Activated B cell treated with CpG ODN at 0.5 μM for 24 hours (primary cell): ENCODE measurements at regions not wholly inside any gene's neighbourhood (a gene's known extent, or its start where the extent isn't known, plus 50 kb on each side); places are given as distances from the start of the nearest gene placed in this dataset.

Experiments
- ATAC-seq: fragments of 200-7000 bp; cut with Tn5 transposase; one replicate; pipeline ENCODE4 v1.10.0; 2021; ENCODE audit warnings: low read depth, mild to moderate bottlenecking, moderate library complexity
- CTCF ChIA-PET: fragments of 350-600 bp; sonication (Branson Sonifier 250); formaldehyde crosslinking; loops from one replicate; lab custom pipeline; 2021; ENCODE audit warnings: antibody characterized with exemption; lab: Charles Lee
- POLR2A ChIA-PET: fragments of 350-600 bp; sonication (Branson Sonifier 250); formaldehyde crosslinking; loops from one replicate; lab custom pipeline; 2021; ENCODE audit warnings: antibody characterized with exemption; lab: Charles Lee
- DNase-seq: peaks from one replicate; pipeline ENCODE4 v3.0.0; 2022
- H3K27ac Mint-ChIP-seq: one replicate; pipeline ENCODE4 v1.8.0; 2020; ENCODE audit warnings: mixed read lengths
- H3K27me3 Mint-ChIP-seq: one replicate; pipeline ENCODE4 v1.8.0; 2021; ENCODE audit warnings: mixed read lengths
- H3K36me3 Mint-ChIP-seq: one replicate; pipeline ENCODE4 v1.8.0; 2021; ENCODE audit warnings: low read depth, mixed read lengths
- H3K4me1 Mint-ChIP-seq: one replicate; pipeline ENCODE4 v1.8.0; 2021; ENCODE audit warnings: mixed read lengths
- H3K4me3 Mint-ChIP-seq: one replicate; pipeline ENCODE4 v1.8.0; 2020; ENCODE audit warnings: mild to moderate bottlenecking, mixed read lengths
- H3K9me3 Mint-ChIP-seq: one replicate; pipeline ENCODE4 v1.8.0; 2020; ENCODE audit warnings: mixed read lengths
- intact Hi-C: fragments of 100-400 bp; cut with micrococcal nuclease; formaldehyde crosslinking; loops from one replicate; pipeline ENCODE4 v1.15.1; 2024
- TF ChIP-seq, protein P1 (sequence below): fragments of 200-600 bp; IDR thresholded peaks from one replicate; pipeline ENCODE4 v1.8.0; 2022; ENCODE audit warnings: antibody characterized with exemption, mild to moderate bottlenecking

DNA sequence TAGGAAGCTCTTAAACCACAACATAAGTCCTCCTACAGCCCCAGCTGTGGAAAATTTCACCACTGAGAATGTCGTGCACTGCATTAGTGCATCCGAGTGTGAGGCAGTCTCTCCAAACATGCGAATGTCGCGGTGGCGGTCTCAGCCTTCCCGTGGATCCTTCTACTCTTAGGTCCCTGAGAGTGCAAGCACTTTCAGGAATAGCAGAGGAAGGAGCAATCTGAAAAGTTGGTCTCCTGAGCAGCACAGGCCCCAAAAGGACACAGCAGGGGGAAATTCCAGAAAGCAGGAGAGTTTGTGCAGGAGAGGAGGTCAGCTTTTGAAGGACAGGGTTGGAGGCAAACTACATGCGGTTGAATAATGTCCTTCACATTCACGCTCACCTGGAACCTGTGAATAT, 440.5 kb upstream of the SMIM21 start:
- Mint-ChIP-seq H3K36me3 (no peaks in the 10 kb centered on the region), H3K4me1 (no peaks in the 10 kb centered on the region), H3K4me3 (no peak overlapping the region), H3K27ac (no peak overlapping the region), H3K9me3 (no peaks in the 10 kb centered on the region), H3K27me3 (no peaks in the 10 kb centered on the region)
- ATAC-seq (no peak), DNase-seq (no peak)
- CTCF ChIA-PET, result no interaction called here
- POLR2A ChIA-PET, result no interaction called here
- intact Hi-C loops, result no loop called here
- TF ChIP-seq, protein P1, sequence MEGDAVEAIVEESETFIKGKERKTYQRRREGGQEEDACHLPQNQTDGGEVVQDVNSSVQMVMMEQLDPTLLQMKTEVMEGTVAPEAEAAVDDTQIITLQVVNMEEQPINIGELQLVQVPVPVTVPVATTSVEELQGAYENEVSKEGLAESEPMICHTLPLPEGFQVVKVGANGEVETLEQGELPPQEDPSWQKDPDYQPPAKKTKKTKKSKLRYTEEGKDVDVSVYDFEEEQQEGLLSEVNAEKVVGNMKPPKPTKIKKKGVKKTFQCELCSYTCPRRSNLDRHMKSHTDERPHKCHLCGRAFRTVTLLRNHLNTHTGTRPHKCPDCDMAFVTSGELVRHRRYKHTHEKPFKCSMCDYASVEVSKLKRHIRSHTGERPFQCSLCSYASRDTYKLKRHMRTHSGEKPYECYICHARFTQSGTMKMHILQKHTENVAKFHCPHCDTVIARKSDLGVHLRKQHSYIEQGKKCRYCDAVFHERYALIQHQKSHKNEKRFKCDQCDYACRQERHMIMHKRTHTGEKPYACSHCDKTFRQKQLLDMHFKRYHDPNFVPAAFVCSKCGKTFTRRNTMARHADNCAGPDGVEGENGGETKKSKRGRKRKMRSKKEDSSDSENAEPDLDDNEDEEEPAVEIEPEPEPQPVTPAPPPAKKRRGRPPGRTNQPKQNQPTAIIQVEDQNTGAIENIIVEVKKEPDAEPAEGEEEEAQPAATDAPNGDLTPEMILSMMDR, result no peak

- POLR2A ChIA-PET, result no interaction called here
- Mint-ChIP-seq H3K27ac (no peak overlapping the region), H3K4me3 (no peak overlapping the region), H3K27me3 (peaks cover 2% of the 10 kb centered on the region), H3K9me3 (no peaks in the 10 kb centered on the region), H3K36me3 (no peaks in the 10 kb centered on the region), H3K4me1 (no peaks in the 10 kb centered on the region)
- intact Hi-C loops, result no loop called here
- TF ChIP-seq, protein P1, result no peak
- CTCF ChIA-PET, result no interaction called here
- no peak for ATAC-seq
- no peak for DNase-seq
Observed at GRCh38 chr18:75865639-75866038, 438.1 kb upstream of the SMIM21 start.

DNA sequence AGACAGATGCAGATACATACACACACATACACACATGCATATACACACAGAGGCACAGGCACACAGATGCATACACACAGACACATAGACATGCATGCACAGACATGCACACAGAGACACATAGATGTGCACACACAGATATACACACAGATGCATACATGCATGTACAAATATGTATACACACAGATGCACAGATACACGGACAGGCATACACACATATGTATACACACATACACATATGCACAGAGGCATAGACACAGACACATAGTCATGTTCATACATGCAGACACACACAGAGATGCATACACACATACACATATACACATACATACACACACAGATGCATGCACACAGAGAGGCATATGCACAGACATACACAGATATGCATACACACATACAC, 437.3 kb upstream of the SMIM21 start:
- no peaks in the 10 kb centered on the region for H3K4me1 Mint-ChIP-seq
- peaks cover 2% of the 10 kb centered on the region for H3K27me3 Mint-ChIP-seq
- ChIA-PET CTCF (no interaction called here), POLR2A (no interaction called here)
- intact Hi-C loops, result no loop called here
- no peak for DNase-seq
- no peak overlapping the region for H3K4me3 Mint-ChIP-seq
- TF ChIP-seq, protein P1, result no peak
- H3K9me3 Mint-ChIP-seq, result no peaks in the 10 kb centered on the region
- no peak for ATAC-seq
- no peak overlapping the region for H3K27ac Mint-ChIP-seq
- H3K36me3 Mint-ChIP-seq, result no peaks in the 10 kb centered on the region

DNA sequence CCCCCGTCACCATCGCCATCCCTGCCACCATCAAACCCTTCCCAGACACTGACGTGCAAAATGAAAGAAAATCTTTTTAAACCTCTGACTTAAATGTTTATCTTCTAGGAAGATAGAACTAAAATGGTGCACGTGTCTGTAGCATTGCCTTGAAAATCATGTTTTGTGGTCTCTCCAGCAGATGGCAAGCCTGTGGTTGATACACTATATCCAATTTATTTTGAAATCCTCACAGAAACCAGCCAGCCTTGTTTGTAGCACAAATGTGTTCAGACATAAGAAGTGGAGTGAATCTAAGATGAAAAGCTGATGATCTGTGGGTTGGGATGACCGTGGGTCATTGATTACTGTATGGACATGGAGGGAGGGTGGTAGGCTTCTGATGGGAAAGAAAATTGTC, 436.2 kb upstream of the SMIM21 start:
- no peaks in the 10 kb centered on the region for H3K36me3 Mint-ChIP-seq
- H3K27ac Mint-ChIP-seq, result no peak overlapping the region
- ChIA-PET POLR2A (no interaction called here), CTCF (no interaction called here)
- peaks cover 2% of the 10 kb centered on the region for H3K27me3 Mint-ChIP-seq
- ATAC-seq (no peak), DNase-seq (no peak)
- no peaks in the 10 kb centered on the region for H3K9me3 Mint-ChIP-seq
- H3K4me3 Mint-ChIP-seq, result no peak overlapping the region
- no peaks in the 10 kb centered on the region for H3K4me1 Mint-ChIP-seq
- intact Hi-C loops, result no loop called here
- TF ChIP-seq, protein P1, result no peak

DNA sequence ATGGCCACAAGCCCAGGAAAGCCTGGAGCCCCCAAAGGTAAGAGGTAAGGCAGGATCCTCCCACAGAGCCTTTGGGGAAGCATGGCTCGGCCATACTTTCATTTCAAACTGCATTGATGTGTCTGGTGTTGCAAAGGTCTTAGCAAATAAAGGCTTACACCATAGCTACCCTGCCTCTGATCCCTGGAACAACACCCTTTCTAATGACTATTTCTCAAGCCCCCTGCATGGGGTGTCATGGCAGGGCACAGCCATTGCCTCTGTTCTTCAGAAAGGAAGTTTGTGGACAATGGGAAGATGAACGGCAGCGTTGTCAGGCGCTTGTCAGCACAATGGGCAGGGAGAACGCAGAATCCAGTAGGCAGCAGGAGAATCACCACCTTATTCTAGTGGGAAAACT, 435.0 kb upstream of the SMIM21 start:
- Mint-ChIP-seq H3K27ac (no peak overlapping the region), H3K9me3 (no peaks in the 10 kb centered on the region), H3K36me3 (no peaks in the 10 kb centered on the region), H3K4me1 (no peaks in the 10 kb centered on the region), H3K4me3 (no peak overlapping the region), H3K27me3 (peaks cover 2% of the 10 kb centered on the region)
- intact Hi-C loops, result no loop called here
- CTCF ChIA-PET, result no interaction called here
- no peak for DNase-seq
- ATAC-seq, result no peak
- POLR2A ChIA-PET, result no interaction called here
- TF ChIP-seq, protein P1, result no peak
